H1 (cell line): ENCODE measurements at regions not wholly inside any gene's neighbourhood (a gene's known extent, or its start where the extent isn't known, plus 50 kb on each side); places are given as distances from the start of the nearest gene placed in this dataset.

ENCODE experiments used
- CTCF ChIA-PET: fragments of 300-600 bp; sonication (Branson Sonifier 250); formaldehyde crosslinking; loops from one replicate; lab custom pipeline; 2021; ENCODE audit not compliant: partially characterized antibody; lab: Charles Lee
- POLR2A ChIA-PET: fragments of 300-600 bp; sonication (Branson Sonifier 250); formaldehyde crosslinking; loops from one replicate; lab custom pipeline; 2021; ENCODE audit warnings: inconsistent platforms; ENCODE audit not compliant: partially characterized antibody; lab: Charles Lee
- DNase-seq, 2 experiments: peaks; one replicate each; pipeline versions ENCODE4 v3.0.0 to v3.0.0-alpha.2; 2010 to 2022; ENCODE audit warnings: low spot score in 2 of 2, low read depth in 1 of 2, mixed read lengths in 1 of 2
- FAIRE-seq: peaks from 2 replicates; lab custom pipeline; 2011; peaks lifted over from hg19 to GRCh38; lab: Jason Lieb, UNC
- H2AFZ ChIP-seq: 2 replicates; pipeline ENCODE4 v1.8.1; 2012; ENCODE audit warnings: low read length, inconsistent platforms
- H2AK5ac ChIP-seq: 2 replicates; pipeline ENCODE4 v1.6.1; 2013; ENCODE audit warnings: low read depth, low read length
- H2BK120ac ChIP-seq: replicated peaks from 2 replicates; pipeline ENCODE3; 2013; ENCODE audit warnings: low read depth, low read length, inconsistent platforms
- H2BK12ac ChIP-seq: 2 replicates; pipeline ENCODE4 v1.6.1; 2013; ENCODE audit warnings: low read depth, low read length
- H2BK15ac ChIP-seq: 2 replicates; pipeline ENCODE4 v1.6.1; 2013; ENCODE audit warnings: low read length
- H2BK20ac ChIP-seq: 2 replicates; pipeline ENCODE4 v1.6.1; 2013; ENCODE audit warnings: low read length
- H2BK5ac ChIP-seq: 2 replicates; pipeline ENCODE4 v1.6.1; 2013; ENCODE audit warnings: low read depth, low read length
- H3K14ac ChIP-seq: 2 replicates; pipeline ENCODE4 v1.6.1; 2013; ENCODE audit warnings: inconsistent platforms; ENCODE audit not compliant: insufficient read length
- H3K18ac ChIP-seq: 2 replicates; pipeline ENCODE4 v1.6.1; 2013; ENCODE audit warnings: low read length; ENCODE audit errors: extremely low read depth
- H3K23ac ChIP-seq: 2 replicates; pipeline ENCODE4 v1.6.1; 2013; ENCODE audit warnings: inconsistent platforms; ENCODE audit not compliant: insufficient read length
- H3K23me2 ChIP-seq: 2 replicates; pipeline ENCODE4 v1.6.1; 2013; ENCODE audit warnings: low read depth, low read length
- H3K27ac ChIP-seq: 2 replicates; pipeline ENCODE4 v1.6.1; 2011; ENCODE audit warnings: low read depth, low read length, inconsistent platforms
- H3K27me3 ChIP-seq, 4 experiments: replicated peaks in 1 of 4; 1 replicate in 1 of 4; 2 replicates in 3 of 4; pipeline versions ENCODE4 v1.6.1 to v1.8.1; 2011 to 2013; ENCODE audit warnings: low read length in 3 of 4, mild to moderate bottlenecking in 3 of 4, inconsistent platforms in 2 of 4, mixed read lengths in 2 of 4, moderate library complexity in 1 of 4; ENCODE audit not compliant: control insufficient read depth in 3 of 4, insufficient read depth in 3 of 4; ENCODE audit errors: extremely low read depth in 1 of 4
- H3K36me3 ChIP-seq, 4 experiments: 2 replicates each; pipeline versions ENCODE4 v1.6.1 to v1.8.1; 2011 to 2013; ENCODE audit warnings: mild to moderate bottlenecking in 4 of 4, low read length in 3 of 4, moderate library complexity in 2 of 4, control low read depth in 1 of 4, inconsistent platforms in 1 of 4; ENCODE audit not compliant: insufficient read depth in 4 of 4, control insufficient read depth in 2 of 4
- H3K4ac ChIP-seq: replicated peaks from 2 replicates; pipeline ENCODE3; 2013; ENCODE audit warnings: low read length, low read depth, mixed read lengths, inconsistent platforms; ENCODE audit not compliant: insufficient read length
- H3K4me1 ChIP-seq, 4 experiments: replicated peaks in 1 of 4; 1 replicate in 1 of 4; 2 replicates in 3 of 4; pipeline versions ENCODE4 v1.6.1 to v1.8.1; 2011 to 2013; ENCODE audit warnings: low read length in 3 of 4, inconsistent platforms in 2 of 4, mixed read lengths in 1 of 4; ENCODE audit not compliant: insufficient read depth in 4 of 4, control insufficient read depth in 3 of 4
- H3K4me2 ChIP-seq, 2 experiments: 2 replicates each; pipeline versions ENCODE4 v1.6.1 to v1.8.1; 2011 to 2013; ENCODE audit warnings: low read depth in 2 of 2, low read length in 2 of 2, control low read depth in 1 of 2, inconsistent platforms in 1 of 2, mild to moderate bottlenecking in 1 of 2; ENCODE audit not compliant: insufficient read depth in 1 of 2
- H3K4me3 ChIP-seq, 4 experiments: fragments of 200-600, 300-600 bp in 1 of 4; sonication (generic), shearing (Covaris generic), sonication (Bioruptor Twin) in 1 of 4; 2 replicates each; pipeline versions ENCODE4 v1.5.1 to v1.8.1; 2011 to 2016; ENCODE audit warnings: low read length in 4 of 4, low read depth in 3 of 4, control low read depth in 2 of 4, inconsistent platforms in 2 of 4, mild to moderate bottlenecking in 2 of 4, mixed read lengths in 1 of 4, moderate library complexity in 1 of 4; ENCODE audit not compliant: insufficient read depth in 2 of 4; ENCODE audit errors: extremely low read depth in 1 of 4
- H3K56ac ChIP-seq: replicated peaks from 2 replicates; pipeline ENCODE3; 2013; ENCODE audit warnings: low read depth, mild to moderate bottlenecking, mixed read lengths, low read length, inconsistent platforms; ENCODE audit not compliant: insufficient read length
- H3K79me1 ChIP-seq: 2 replicates; pipeline ENCODE4 v1.6.1; 2013; ENCODE audit warnings: low read depth, low read length, control low read depth
- H3K79me2 ChIP-seq, 2 experiments: 2 replicates each; pipeline versions ENCODE4 v1.6.1 to v1.8.1; 2012 to 2013; ENCODE audit warnings: low read length in 2 of 2, mild to moderate bottlenecking in 2 of 2, inconsistent platforms in 1 of 2; ENCODE audit not compliant: insufficient read depth in 2 of 2, control insufficient read depth in 1 of 2
- H3K9ac ChIP-seq, 4 experiments: replicated peaks in 1 of 4; 1 replicate in 1 of 4; 2 replicates in 3 of 4; pipeline versions ENCODE4 v1.6.1 to v1.8.1; 2011 to 2013; ENCODE audit warnings: low read depth in 3 of 4, low read length in 3 of 4, control low read depth in 2 of 4, mild to moderate bottlenecking in 2 of 4, moderate library complexity in 2 of 4, inconsistent platforms in 1 of 4; ENCODE audit errors: extremely low read depth in 1 of 4
- H3K9me3 ChIP-seq, 2 experiments: 2 replicates each; pipeline versions ENCODE4 v1.6.1 to v1.8.1; 2012 to 2013; ENCODE audit warnings: mild to moderate bottlenecking in 2 of 2, moderate library complexity in 2 of 2, control low read depth in 1 of 2, inconsistent platforms in 1 of 2, low read depth in 1 of 2, low read length in 1 of 2, mixed read lengths in 1 of 2; ENCODE audit not compliant: insufficient read depth in 2 of 2
- H4K20me1 ChIP-seq, 2 experiments: replicated peaks in 1 of 2; 2 replicates each; pipeline versions ENCODE3 to v1.8.1; 2011 to 2013; ENCODE audit warnings: inconsistent platforms in 2 of 2, low read length in 2 of 2, mild to moderate bottlenecking in 1 of 2; ENCODE audit not compliant: insufficient read depth in 2 of 2, control insufficient read depth in 1 of 2
- H4K5ac ChIP-seq: 2 replicates; pipeline ENCODE4 v1.6.1; 2013; ENCODE audit warnings: low read length, low read depth, mixed read lengths, inconsistent platforms; ENCODE audit not compliant: insufficient read length
- H4K8ac ChIP-seq: 2 replicates; pipeline ENCODE4 v1.8.0; 2013; ENCODE audit warnings: mild to moderate bottlenecking, moderate library complexity, low read length, inconsistent platforms; ENCODE audit not compliant: insufficient read depth; ENCODE audit errors: extremely low read depth
- H4K91ac ChIP-seq: replicated peaks from 2 replicates; pipeline ENCODE3; 2013; ENCODE audit warnings: low read length, mixed read lengths, inconsistent platforms; ENCODE audit not compliant: insufficient read length
- ASH2L ChIP-seq: fragments of 200-600, 300-600 bp; sonication (generic); IDR thresholded peaks from one replicate; pipeline ENCODE4 v1.7.1; 2017; ENCODE audit warnings: low read length
- CHD2 ChIP-seq: IDR thresholded peaks from 2 replicates; pipeline ENCODE4 v1.6.1; 2012; ENCODE audit warnings: low read length, improper control_type of control experiment
- EZH2 ChIP-seq: fragments of 200-600 bp; sonication (generic); IDR thresholded peaks from 2 replicates; pipeline ENCODE4 v1.7.1; 2012; ENCODE audit warnings: low read depth, mild to moderate bottlenecking, moderate library complexity, low read length, inconsistent platforms; ENCODE audit not compliant: severe bottlenecking
- HDAC2 ChIP-seq, 2 experiments: fragments of 300-600 bp in 1 of 2; sonication (generic) in 1 of 2; IDR thresholded peaks; 2 replicates each; pipeline ENCODE4 v1.6.1; 2011 to 2012; ENCODE audit warnings: low read depth in 2 of 2, low read length in 2 of 2, mild to moderate bottlenecking in 2 of 2, moderate library complexity in 2 of 2, borderline replicate concordance in 1 of 2, inconsistent platforms in 1 of 2
- NANOG ChIP-seq: IDR thresholded peaks from 2 replicates; pipeline ENCODE4 v1.6.1; 2011; ENCODE audit warnings: low read length, low read depth, mild to moderate bottlenecking, inconsistent platforms; ENCODE audit not compliant: insufficient read depth, poor library complexity, severe bottlenecking
- NRF1 ChIP-seq: IDR thresholded peaks from 2 replicates; pipeline ENCODE4 v1.6.1; 2011; ENCODE audit warnings: mild to moderate bottlenecking, low read depth, low read length, improper control_type of control experiment
- PHF8 ChIP-seq: fragments of 200-600 bp; sonication (generic); conservative IDR thresholded peaks from 2 replicates; pipeline ENCODE4 v1.7.1; 2012; ENCODE audit warnings: low read depth, mild to moderate bottlenecking, inconsistent platforms, low read length, moderate library complexity
- RBBP5 ChIP-seq: IDR thresholded peaks from 2 replicates; pipeline ENCODE4 v1.7.1; 2012; ENCODE audit warnings: low read depth, mild to moderate bottlenecking, inconsistent platforms, low read length, moderate library complexity, borderline replicate concordance
- RFX5 ChIP-seq: IDR thresholded peaks from 2 replicates; pipeline ENCODE4 v1.6.1; 2011; ENCODE audit warnings: low read depth, low read length, improper control_type of control experiment, borderline replicate concordance
- RXRA ChIP-seq: IDR thresholded peaks from 2 replicates; pipeline ENCODE4 v1.6.1; 2011; ENCODE audit warnings: low read depth, mild to moderate bottlenecking, low read length, moderate library complexity; ENCODE audit not compliant: insufficient read depth
- SIRT6 ChIP-seq: IDR thresholded peaks from one replicate; pipeline ENCODE4 v1.7.1; 2012; ENCODE audit warnings: low read length, inconsistent platforms
- TAF7 ChIP-seq: optimal IDR thresholded peaks from 2 replicates; pipeline ENCODE3; 2011; ENCODE audit warnings: low read depth, mild to moderate bottlenecking, inconsistent platforms, low read length, moderate library complexity, borderline replicate concordance
- ZNF274 ChIP-seq: IDR thresholded peaks from 2 replicates; pipeline ENCODE4 v1.7.0; 2012; ENCODE audit warnings: low read length, borderline replicate concordance; ENCODE audit errors: extremely low read depth
- WGBS, 2 experiments: shearing (Covaris generic) in 1 of 2; methylation state at CpG; one replicate each; pipeline versions ENCODE4 v1.1.6 to v1.1.7; 2013 to 2015; ENCODE audit warnings: low lambda C conversion rate in 2 of 2, mixed read lengths in 2 of 2, inconsistent platforms in 1 of 2, low coverage in 1 of 2, missing lambda C conversion rate in 1 of 2; ENCODE audit not compliant: insufficient replicate concordance in 2 of 2, insufficient coverage in 1 of 2, insufficient read length in 1 of 2; ENCODE audit errors: extremely low coverage in 1 of 2, missing lambda C conversion rate in 1 of 2; 5-methylcytosine and 5-hydroxymethylcytosine counted together
- TF ChIP-seq, protein P1 (sequence below): IDR thresholded peaks from 2 replicates; pipeline ENCODE4 v1.6.1; 2012; ENCODE audit warnings: inconsistent platforms

- Histone ChIP-seq H3K79me1 (no peaks in the 10 kb centered on the region), H3K4me1 (no peaks in the 10 kb centered on the region), H3K27me3 (no peaks in the 10 kb centered on the region), H3K79me2 (no peaks in the 10 kb centered on the region), H3K56ac (no peak overlapping the region), H2AK5ac (no peak overlapping the region), H3K4ac (no peak overlapping the region), H3K23ac (no peak overlapping the region), H3K9me3 (no peaks in the 10 kb centered on the region), H2BK120ac (no peak overlapping the region), H2BK5ac (no peak overlapping the region), H3K4me2 (no peak overlapping the region), H4K91ac (no peak overlapping the region), H4K20me1 (no peaks in the 10 kb centered on the region), H2BK12ac (no peak overlapping the region), H2BK20ac (no peak overlapping the region), H2BK15ac (no peak overlapping the region), H3K27ac (no peak overlapping the region), H3K9ac (no peak overlapping the region), H3K36me3 (no peaks in the 10 kb centered on the region), H4K8ac (no peak overlapping the region), H3K23me2 (no peaks in the 10 kb centered on the region), H3K18ac (no peak overlapping the region), H4K5ac (no peak overlapping the region), H2AFZ (no peak overlapping the region), H3K4me3 (no peak overlapping the region), H3K14ac (no peak overlapping the region)
- no peak for TF ChIP-seq HDAC2 (IDR thresholded peaks at IDR 0.05; ENCODE audit: borderline replicate concordance in 1 of 2, low read depth in 2 of 2, low read length in 2 of 2)
- no peak for TF ChIP-seq ZNF274
- TF ChIP-seq CHD2 = no peak
- no peak for TF ChIP-seq SIRT6
- TF ChIP-seq PHF8 = no peak
- TF ChIP-seq NANOG = no peak
- no peak for TF ChIP-seq RFX5
- TF ChIP-seq RXRA = no peak
- TF ChIP-seq, protein P1, sequence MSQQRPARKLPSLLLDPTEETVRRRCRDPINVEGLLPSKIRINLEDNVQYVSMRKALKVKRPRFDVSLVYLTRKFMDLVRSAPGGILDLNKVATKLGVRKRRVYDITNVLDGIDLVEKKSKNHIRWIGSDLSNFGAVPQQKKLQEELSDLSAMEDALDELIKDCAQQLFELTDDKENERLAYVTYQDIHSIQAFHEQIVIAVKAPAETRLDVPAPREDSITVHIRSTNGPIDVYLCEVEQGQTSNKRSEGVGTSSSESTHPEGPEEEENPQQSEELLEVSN = no peak
- TF ChIP-seq RBBP5 = no peak
- TF ChIP-seq ASH2L = no peak
- TF ChIP-seq NRF1 = no peak
- no peak for TF ChIP-seq EZH2
- no peak for TF ChIP-seq TAF7
- DNase-seq = no peak
- no peak for FAIRE-seq
- CTCF ChIA-PET = no interaction called here
- POLR2A ChIA-PET = no interaction called here
- WGBS, 2 experiments = 100% methylated on average over 1 of the region's 1 CpG; no CpG with 5 or more reads in 1 of the 2 experiments
Observed at GRCh38 chr15:53223815-53224214, 433.7 kb upstream of the ONECUT1 start.
